H1 (cell line): ENCODE measurements at regions not wholly inside any gene's neighbourhood (a gene's known extent, or its start where the extent isn't known, plus 50 kb on each side); places are given as distances from the start of the nearest gene placed in this dataset.

Experiments
- CEBPB ChIP-seq: IDR thresholded peaks from 2 replicates; pipeline ENCODE4 v1.6.1; 2012; ENCODE audit warnings: low read depth, low read length
- EP300 ChIP-seq, 2 experiments: IDR thresholded peaks; 1 replicate in 1 of 2; 2 replicates in 1 of 2; pipeline ENCODE4 v1.6.1; 2011 to 2012; ENCODE audit warnings: low read depth in 2 of 2, low read length in 2 of 2, mild to moderate bottlenecking in 2 of 2, borderline replicate concordance in 1 of 2, inconsistent platforms in 1 of 2, moderate library complexity in 1 of 2
- MAFK ChIP-seq: IDR thresholded peaks from 2 replicates; pipeline ENCODE4 v1.6.1; 2012; ENCODE audit warnings: low read depth, mild to moderate bottlenecking, improper control_type of control experiment, low read length
- POU5F1 ChIP-seq: IDR thresholded peaks from 2 replicates; pipeline ENCODE4 v1.6.1; 2011; ENCODE audit warnings: low read depth, mild to moderate bottlenecking, low read length, moderate library complexity
- SIX5 ChIP-seq: IDR thresholded peaks from 2 replicates; pipeline ENCODE4 v1.6.1; 2011; ENCODE audit warnings: mild to moderate bottlenecking, low read depth, low read length
- SP1 ChIP-seq: IDR thresholded peaks from 2 replicates; pipeline ENCODE4 v1.6.1; 2011; ENCODE audit warnings: low read depth, low read length
- TAF7 ChIP-seq: optimal IDR thresholded peaks from 2 replicates; pipeline ENCODE3; 2011; ENCODE audit warnings: low read depth, mild to moderate bottlenecking, inconsistent platforms, low read length, moderate library complexity, borderline replicate concordance
- YY1 ChIP-seq: IDR thresholded peaks from 2 replicates; pipeline ENCODE4 v1.6.1; 2011; ENCODE audit warnings: low read depth, mild to moderate bottlenecking, low read length
- TF ChIP-seq, protein P1 (sequence below): fragments of 300-600 bp; sonication (generic); IDR thresholded peaks from 2 replicates; pipeline ENCODE4 v1.7.1; 2012; ENCODE audit warnings: low read length, moderate library complexity, mild to moderate bottlenecking, inconsistent platforms; ENCODE audit not compliant: insufficient replicate concordance
- TF ChIP-seq, protein P2 (sequence below), 3 experiments: IDR thresholded peaks; 1 replicate in 2 of 3; 2 replicates in 1 of 3; pipeline versions ENCODE4 v1.5.1 to v1.6.1; 2011; ENCODE audit warnings: low read length in 3 of 3, mild to moderate bottlenecking in 3 of 3, inconsistent platforms in 2 of 3, low read depth in 1 of 3, moderate library complexity in 1 of 3; ENCODE audit not compliant: insufficient read depth in 1 of 3; ENCODE audit errors: control extremely low read depth in 1 of 3

DNA sequence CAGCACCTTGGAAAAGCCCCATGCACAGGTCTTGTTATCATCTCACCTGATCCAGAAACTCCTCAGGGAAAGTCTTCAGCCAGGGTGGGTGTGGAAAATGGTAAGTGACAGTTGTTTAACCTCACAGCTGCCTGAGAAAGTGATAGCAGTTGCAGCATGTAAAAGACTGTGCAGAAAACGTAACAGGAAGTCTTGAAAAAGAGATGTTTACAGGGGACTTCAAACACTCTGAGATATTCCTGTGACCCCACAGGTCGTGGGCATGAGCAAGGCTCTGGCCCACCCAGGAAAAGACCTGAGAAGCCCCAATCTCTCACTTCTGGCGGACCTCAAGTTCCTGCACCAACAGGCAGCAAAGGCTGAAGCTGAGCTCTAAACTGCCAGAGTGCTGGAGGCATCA lies 826.9 kb downstream of the UQCRFS1 start (continued):
- TF ChIP-seq, protein P1, sequence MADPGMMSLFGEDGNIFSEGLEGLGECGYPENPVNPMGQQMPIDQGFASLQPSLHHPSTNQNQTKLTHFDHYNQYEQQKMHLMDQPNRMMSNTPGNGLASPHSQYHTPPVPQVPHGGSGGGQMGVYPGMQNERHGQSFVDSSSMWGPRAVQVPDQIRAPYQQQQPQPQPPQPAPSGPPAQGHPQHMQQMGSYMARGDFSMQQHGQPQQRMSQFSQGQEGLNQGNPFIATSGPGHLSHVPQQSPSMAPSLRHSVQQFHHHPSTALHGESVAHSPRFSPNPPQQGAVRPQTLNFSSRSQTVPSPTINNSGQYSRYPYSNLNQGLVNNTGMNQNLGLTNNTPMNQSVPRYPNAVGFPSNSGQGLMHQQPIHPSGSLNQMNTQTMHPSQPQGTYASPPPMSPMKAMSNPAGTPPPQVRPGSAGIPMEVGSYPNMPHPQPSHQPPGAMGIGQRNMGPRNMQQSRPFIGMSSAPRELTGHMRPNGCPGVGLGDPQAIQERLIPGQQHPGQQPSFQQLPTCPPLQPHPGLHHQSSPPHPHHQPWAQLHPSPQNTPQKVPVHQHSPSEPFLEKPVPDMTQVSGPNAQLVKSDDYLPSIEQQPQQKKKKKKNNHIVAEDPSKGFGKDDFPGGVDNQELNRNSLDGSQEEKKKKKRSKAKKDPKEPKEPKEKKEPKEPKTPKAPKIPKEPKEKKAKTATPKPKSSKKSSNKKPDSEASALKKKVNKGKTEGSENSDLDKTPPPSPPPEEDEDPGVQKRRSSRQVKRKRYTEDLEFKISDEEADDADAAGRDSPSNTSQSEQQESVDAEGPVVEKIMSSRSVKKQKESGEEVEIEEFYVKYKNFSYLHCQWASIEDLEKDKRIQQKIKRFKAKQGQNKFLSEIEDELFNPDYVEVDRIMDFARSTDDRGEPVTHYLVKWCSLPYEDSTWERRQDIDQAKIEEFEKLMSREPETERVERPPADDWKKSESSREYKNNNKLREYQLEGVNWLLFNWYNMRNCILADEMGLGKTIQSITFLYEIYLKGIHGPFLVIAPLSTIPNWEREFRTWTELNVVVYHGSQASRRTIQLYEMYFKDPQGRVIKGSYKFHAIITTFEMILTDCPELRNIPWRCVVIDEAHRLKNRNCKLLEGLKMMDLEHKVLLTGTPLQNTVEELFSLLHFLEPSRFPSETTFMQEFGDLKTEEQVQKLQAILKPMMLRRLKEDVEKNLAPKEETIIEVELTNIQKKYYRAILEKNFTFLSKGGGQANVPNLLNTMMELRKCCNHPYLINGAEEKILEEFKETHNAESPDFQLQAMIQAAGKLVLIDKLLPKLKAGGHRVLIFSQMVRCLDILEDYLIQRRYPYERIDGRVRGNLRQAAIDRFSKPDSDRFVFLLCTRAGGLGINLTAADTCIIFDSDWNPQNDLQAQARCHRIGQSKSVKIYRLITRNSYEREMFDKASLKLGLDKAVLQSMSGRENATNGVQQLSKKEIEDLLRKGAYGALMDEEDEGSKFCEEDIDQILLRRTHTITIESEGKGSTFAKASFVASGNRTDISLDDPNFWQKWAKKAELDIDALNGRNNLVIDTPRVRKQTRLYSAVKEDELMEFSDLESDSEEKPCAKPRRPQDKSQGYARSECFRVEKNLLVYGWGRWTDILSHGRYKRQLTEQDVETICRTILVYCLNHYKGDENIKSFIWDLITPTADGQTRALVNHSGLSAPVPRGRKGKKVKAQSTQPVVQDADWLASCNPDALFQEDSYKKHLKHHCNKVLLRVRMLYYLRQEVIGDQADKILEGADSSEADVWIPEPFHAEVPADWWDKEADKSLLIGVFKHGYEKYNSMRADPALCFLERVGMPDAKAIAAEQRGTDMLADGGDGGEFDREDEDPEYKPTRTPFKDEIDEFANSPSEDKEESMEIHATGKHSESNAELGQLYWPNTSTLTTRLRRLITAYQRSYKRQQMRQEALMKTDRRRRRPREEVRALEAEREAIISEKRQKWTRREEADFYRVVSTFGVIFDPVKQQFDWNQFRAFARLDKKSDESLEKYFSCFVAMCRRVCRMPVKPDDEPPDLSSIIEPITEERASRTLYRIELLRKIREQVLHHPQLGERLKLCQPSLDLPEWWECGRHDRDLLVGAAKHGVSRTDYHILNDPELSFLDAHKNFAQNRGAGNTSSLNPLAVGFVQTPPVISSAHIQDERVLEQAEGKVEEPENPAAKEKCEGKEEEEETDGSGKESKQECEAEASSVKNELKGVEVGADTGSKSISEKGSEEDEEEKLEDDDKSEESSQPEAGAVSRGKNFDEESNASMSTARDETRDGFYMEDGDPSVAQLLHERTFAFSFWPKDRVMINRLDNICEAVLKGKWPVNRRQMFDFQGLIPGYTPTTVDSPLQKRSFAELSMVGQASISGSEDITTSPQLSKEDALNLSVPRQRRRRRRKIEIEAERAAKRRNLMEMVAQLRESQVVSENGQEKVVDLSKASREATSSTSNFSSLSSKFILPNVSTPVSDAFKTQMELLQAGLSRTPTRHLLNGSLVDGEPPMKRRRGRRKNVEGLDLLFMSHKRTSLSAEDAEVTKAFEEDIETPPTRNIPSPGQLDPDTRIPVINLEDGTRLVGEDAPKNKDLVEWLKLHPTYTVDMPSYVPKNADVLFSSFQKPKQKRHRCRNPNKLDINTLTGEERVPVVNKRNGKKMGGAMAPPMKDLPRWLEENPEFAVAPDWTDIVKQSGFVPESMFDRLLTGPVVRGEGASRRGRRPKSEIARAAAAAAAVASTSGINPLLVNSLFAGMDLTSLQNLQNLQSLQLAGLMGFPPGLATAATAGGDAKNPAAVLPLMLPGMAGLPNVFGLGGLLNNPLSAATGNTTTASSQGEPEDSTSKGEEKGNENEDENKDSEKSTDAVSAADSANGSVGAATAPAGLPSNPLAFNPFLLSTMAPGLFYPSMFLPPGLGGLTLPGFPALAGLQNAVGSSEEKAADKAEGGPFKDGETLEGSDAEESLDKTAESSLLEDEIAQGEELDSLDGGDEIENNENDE = no peak
- TF ChIP-seq, protein P2, sequence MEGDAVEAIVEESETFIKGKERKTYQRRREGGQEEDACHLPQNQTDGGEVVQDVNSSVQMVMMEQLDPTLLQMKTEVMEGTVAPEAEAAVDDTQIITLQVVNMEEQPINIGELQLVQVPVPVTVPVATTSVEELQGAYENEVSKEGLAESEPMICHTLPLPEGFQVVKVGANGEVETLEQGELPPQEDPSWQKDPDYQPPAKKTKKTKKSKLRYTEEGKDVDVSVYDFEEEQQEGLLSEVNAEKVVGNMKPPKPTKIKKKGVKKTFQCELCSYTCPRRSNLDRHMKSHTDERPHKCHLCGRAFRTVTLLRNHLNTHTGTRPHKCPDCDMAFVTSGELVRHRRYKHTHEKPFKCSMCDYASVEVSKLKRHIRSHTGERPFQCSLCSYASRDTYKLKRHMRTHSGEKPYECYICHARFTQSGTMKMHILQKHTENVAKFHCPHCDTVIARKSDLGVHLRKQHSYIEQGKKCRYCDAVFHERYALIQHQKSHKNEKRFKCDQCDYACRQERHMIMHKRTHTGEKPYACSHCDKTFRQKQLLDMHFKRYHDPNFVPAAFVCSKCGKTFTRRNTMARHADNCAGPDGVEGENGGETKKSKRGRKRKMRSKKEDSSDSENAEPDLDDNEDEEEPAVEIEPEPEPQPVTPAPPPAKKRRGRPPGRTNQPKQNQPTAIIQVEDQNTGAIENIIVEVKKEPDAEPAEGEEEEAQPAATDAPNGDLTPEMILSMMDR (IDR thresholded peaks at IDR 0.05; ENCODE audit: control extremely low read depth in 1 of 3, insufficient read depth in 1 of 3, low read depth in 1 of 3, low read length in 3 of 3) = no peak
- TF ChIP-seq SP1 = no peak
- TF ChIP-seq EP300 (IDR thresholded peaks at IDR 0.05; ENCODE audit: borderline replicate concordance in 1 of 2, low read depth in 2 of 2, low read length in 2 of 2) = no peak
- no peak for TF ChIP-seq CEBPB
- no peak for TF ChIP-seq TAF7
- TF ChIP-seq MAFK = no peak
- TF ChIP-seq SIX5 = no peak
- TF ChIP-seq YY1 = no peak
- TF ChIP-seq POU5F1 = no peak
